Omental fat pad (tissue), 3 donors: ENCODE measurements at regions not wholly inside any gene's neighbourhood (a gene's known extent, or its start where the extent isn't known, plus 50 kb on each side); places are given as distances from the start of the nearest gene placed in this dataset.

Experiments used
- ATAC-seq: fragments of 150-250 bp; one replicate; pipeline ENCODE4 v1.9.1; 2016; ENCODE audit warnings: mild to moderate bottlenecking, moderate library complexity; ENCODE audit not compliant: low FRiP score
- DNase-seq: peaks from one replicate; pipeline ENCODE4 v3.0.0-alpha.2; 2019; ENCODE audit warnings: low spot score
- TF ChIP-seq, protein P1 (sequence below), 3 donors: fragments of 450-650 bp; IDR thresholded peaks; one replicate each; pipeline ENCODE4 v1.5.1; 2016 to 2017; ENCODE audit warnings: antibody characterized with exemption in 3 of 3, mild to moderate bottlenecking in 3 of 3, moderate library complexity in 2 of 3

DNA sequence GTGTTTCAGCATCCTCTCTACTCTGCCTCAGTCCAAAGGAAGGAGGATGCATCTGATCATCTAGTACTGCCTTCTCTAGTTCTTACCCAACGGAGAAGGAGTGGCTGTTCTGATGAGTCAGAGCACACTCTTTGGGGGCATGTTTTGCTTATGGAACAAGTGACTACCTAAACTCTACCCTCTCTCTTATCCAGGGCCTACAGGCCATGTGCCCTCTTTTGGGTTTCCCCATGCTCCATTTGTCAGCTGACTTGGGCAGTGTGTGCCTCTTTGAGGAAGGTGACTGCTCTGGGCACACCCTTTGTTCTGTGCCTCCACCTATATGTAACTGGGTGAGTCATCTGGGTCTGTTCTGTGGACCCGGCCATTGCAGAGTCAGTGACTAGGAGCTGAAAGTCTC, 89.6 kb upstream of the BNC2 start:
- DNase-seq (no peak), ATAC-seq (no peak)
- TF ChIP-seq, protein P1, sequence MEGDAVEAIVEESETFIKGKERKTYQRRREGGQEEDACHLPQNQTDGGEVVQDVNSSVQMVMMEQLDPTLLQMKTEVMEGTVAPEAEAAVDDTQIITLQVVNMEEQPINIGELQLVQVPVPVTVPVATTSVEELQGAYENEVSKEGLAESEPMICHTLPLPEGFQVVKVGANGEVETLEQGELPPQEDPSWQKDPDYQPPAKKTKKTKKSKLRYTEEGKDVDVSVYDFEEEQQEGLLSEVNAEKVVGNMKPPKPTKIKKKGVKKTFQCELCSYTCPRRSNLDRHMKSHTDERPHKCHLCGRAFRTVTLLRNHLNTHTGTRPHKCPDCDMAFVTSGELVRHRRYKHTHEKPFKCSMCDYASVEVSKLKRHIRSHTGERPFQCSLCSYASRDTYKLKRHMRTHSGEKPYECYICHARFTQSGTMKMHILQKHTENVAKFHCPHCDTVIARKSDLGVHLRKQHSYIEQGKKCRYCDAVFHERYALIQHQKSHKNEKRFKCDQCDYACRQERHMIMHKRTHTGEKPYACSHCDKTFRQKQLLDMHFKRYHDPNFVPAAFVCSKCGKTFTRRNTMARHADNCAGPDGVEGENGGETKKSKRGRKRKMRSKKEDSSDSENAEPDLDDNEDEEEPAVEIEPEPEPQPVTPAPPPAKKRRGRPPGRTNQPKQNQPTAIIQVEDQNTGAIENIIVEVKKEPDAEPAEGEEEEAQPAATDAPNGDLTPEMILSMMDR (IDR thresholded peaks at IDR 0.05), result no peak

DNA sequence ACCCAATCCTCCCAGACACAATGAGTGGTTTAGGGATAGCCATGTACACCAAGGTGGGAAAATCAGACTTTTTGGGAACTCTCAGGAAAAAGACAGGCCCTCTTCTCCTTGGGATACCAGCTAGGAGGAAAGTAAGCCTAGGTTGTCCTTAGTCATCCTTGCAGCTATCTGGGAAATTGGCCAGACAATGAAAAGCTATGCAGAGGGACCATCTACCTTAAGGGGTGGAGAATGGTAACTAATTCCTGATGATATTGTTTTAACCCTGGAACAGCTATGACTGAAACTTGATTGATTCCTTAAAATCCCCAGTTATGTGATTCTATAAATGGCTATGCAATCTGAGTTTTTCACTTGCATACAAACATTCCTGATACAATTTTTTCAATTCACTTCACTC, 88.9 kb upstream of the BNC2 start:
- TF ChIP-seq, protein P1 (IDR thresholded peaks at IDR 0.05), result no peak
- no peak for ATAC-seq
- DNase-seq, result no peak

DNA sequence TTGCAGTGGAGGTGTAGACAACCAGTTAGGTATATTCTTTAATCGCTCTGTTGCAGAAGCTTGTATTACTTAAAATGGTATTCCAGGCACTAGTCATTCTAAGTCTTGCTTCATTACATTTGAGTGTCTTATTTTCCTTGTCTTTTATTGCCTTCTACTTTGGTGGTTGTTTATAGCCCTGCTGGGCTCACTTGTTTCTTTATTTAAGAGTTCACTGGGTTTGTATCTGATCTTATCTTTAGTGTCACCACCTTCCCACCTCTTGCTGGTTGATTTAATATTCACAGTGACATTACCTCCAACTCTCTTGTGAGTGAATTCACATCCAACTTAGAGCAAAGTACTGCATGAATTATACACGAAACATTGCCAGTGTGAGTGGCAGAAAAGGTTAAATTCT, 83.6 kb upstream of the BNC2 start:
- no peak for DNase-seq
- TF ChIP-seq, protein P1 (IDR thresholded peaks at IDR 0.05), result no peak
- ATAC-seq, result no peak

DNA sequence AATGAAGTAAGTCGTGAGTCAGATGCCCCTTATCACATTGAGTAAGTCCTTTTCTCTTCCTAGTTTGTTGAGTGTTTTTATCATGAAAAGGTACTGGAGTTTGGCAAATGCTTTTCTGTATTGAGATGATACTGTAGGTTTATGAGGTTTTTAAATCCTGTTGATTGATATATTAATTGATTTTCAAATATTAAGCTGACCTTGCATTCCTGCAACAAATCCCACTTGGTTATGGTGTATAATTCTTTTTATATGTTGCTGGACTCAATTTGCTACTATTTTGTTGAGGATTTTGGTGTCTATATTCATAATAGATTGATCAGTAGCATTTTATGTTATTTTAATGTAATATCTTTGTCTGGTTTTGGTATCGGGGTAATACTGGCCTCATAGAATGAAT, 81.0 kb upstream of the BNC2 start:
- ATAC-seq, result no peak
- TF ChIP-seq, protein P1 (IDR thresholded peaks at IDR 0.05), result no peak

DNA sequence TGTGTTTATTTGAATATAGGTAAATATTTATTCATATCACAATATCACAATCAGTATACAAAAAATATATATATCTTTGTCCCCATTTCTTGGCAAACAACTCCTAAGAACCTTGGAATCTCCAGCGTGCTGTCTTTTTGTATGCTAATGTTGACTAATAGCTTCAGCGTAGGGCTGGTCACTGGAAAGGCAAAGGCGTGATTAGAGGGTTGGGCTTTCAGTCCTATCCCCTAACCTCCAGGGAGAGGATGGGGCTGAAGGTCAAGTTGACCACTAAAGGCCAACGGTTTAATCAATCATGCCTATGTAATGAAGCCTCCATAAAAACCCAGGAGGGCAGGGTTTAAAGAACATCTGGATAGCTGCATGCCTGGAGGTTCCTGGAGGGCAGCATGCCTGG, 79.6 kb upstream of the BNC2 start:
- DNase-seq (no peak), ATAC-seq (no peak)
- TF ChIP-seq, protein P1 (IDR thresholded peaks at IDR 0.05), result no peak

More for the DNA sequence above, 81.0 kb upstream of the BNC2 start:
- no peak for DNase-seq

DNA sequence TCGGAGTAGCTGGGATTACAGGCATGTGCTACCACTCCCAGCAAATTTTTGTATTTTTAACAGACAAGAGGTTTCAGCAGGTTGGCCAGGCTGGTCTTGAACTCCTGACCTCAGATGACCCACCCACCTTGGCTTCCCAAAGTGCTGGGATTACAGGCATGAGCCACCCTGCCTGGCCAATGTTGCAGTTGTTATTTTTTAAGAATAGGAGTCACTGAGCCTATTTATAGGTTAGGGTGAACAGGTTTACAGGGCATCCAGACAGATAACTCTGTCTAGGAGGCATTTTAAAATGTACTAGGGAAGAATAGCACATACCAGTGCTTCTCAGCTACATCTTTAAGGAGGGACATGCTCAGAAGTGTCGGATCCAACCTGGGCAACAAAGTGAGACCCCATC, 60.1 kb upstream of the BNC2 start:
- DNase-seq (no peak), ATAC-seq (no peak)
- TF ChIP-seq, protein P1 (IDR thresholded peaks at IDR 0.05), result no peak

DNA sequence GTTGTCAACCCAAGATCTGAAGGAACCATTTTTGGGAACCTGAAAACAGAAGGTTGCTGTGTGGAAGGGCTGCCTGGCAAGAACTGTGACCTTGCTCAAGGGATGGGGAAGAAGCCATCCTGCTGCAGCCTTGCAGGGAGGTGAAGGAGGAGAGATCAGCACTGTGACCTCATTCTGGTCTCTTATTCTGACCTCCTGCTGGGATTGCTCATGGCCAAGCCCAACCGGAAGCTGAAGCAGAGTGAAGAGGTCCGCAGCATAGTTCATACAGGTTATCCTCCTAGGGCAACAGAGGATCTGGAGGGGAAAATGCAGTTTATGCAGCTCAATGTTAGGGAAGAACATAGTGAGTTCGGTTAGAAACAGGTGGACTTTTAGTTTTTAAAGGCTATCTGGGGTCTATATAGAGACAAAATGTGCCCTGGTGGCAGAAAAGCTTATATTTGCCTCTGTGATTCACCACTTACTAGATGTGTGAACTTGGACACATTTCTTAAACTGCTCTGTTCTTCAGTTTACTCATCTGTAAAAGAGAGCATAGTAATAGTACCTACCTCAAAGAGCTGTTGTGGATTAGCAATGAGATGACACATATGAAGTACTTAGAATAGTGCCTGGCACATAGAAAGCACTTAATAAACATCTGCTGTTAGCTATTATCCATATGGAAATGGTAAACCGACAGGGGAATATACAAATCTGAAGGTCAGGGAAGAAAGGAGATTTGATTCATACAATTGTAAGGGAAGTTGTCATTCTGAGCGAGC, 57.9 kb upstream of the BNC2 start:
- DNase-seq (no peak), ATAC-seq (no peak)
- TF ChIP-seq, protein P1 (IDR thresholded peaks at IDR 0.05), result no peak
